ENCODE measurements at regions not wholly inside any gene's neighbourhood (a gene's known extent, or its start where the extent isn't known, plus 50 kb on each side); places are given as distances from the start of the nearest gene placed in this dataset.

DNA sequence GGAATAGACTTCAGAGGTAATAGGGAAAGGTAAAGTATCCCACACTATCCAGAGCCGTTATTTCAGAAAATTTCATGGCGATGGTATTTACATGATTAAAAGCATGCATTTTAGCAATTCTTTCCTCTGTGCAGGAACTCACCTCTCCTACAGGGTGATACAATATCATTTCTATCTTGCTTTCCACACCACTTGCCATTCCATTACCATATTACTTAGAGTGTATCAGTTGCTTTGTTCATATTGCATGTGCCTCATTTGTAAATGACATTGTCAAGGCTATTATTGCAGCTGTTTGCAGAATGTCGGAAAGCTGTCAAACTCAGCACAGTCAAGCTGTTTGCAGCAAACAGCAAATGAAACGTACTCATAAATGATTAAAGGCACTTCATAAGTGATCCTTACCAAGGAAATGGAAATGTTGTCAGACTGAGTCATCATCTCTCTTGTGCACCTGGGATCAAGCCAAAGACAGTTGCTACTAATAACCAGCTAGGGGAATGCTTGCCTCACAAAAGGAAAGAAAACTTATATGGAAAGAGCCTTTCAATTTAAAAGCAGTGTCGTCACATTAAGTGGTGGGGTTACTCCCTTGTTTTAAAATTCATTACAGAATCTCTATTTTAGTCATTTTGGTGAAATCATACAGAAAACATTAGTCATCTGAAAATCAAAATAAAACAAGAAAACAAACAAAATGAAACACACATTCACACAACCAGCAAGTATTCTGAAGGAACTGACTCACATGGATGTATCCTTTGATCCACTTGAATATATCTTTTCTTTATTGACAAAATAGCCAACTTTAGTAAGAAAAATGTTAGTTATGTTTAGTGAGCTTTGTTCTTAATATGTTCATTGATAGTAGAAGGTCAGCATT is 1064.1 kb upstream of the CNTNAP5 start:
- Histone ChIP-seq H2AFZ (no peak overlapping the region), H3K9ac (no peak overlapping the region), H3K79me2 (ENCODE audit: insufficient read depth) (no peaks in the 10 kb centered on the region), H4K20me1 (ENCODE audit: insufficient read depth) (no peaks in the 10 kb centered on the region), H3K9me3 (ENCODE audit: low read depth) (no peaks in the 10 kb centered on the region), H3K36me3 (ENCODE audit: low read depth) (no peaks in the 10 kb centered on the region), H3K27me3 (replicated peaks; ENCODE audit: insufficient read depth) (no peaks in the 10 kb centered on the region), H3K9me2 (ENCODE audit: insufficient read depth) (no peaks in the 10 kb centered on the region), H3F3A (ENCODE audit: insufficient read depth) (no peaks in the 10 kb centered on the region), H3K4me2 (ENCODE audit: unreplicated experiment) (no peak overlapping the region), H3K4me1 (ENCODE audit: insufficient read depth) (no peaks in the 10 kb centered on the region), H3K27ac (no peak overlapping the region), H3K4me3 (no peak overlapping the region)
- DNase-seq, result peak; percentile 59
- TF ChIP-seq EZH2 (IDR thresholded peaks at IDR 0.05; ENCODE audit: insufficient read depth, poor library complexity, severe bottlenecking) (no peak), EZH2phosphoT487 (IDR thresholded peaks at IDR 0.05; ENCODE audit: insufficient read depth, low read depth) (no peak)
- in situ Hi-C loops (cut with MboI), result no loop called here
- WGBS, 2 experiments (ENCODE audit: low coverage in 1 of 2, low lambda C conversion rate in 2 of 2, missing lambda C conversion rate in 2 of 2), result 26 to 30% methylated on average over 5 of the region's 5 CpGs

DNA sequence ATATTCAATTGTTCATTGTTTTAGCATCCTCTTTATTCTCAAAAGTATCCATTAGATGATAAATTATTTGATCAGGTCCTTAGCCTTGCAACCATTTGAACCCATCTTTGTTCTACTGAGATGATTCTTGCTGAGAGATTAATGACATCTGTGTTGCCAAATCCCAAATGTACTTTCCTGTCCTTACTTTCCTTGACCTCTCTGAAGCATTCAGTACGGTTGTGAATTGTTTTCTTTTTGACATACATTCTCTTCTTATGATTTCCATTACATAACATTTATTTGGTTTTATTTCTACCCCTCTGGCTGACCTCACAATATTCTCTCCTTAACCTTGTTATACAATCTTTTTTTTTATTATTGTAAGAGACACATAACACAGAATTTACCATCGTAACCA is 1058.6 kb upstream of the CNTNAP5 start:
- no peaks in the 10 kb centered on the region for H3K36me3 ChIP-seq (ENCODE audit: low read depth)
- 5 to 13% methylated on average over 2 of the region's 2 CpGs for WGBS, 2 experiments (ENCODE audit: low coverage in 1 of 2, low lambda C conversion rate in 2 of 2, missing lambda C conversion rate in 2 of 2)
- no peak for DNase-seq
- no peak overlapping the region for H3K4me2 ChIP-seq (ENCODE audit: unreplicated experiment)
- in situ Hi-C loops (cut with MboI), result no loop called here
- H3K4me3 ChIP-seq, result no peak overlapping the region
- TF ChIP-seq EZH2 (IDR thresholded peaks at IDR 0.05; ENCODE audit: insufficient read depth, poor library complexity, severe bottlenecking) (no peak), EZH2phosphoT487 (IDR thresholded peaks at IDR 0.05; ENCODE audit: insufficient read depth, low read depth) (no peak)
- H3K9me2 ChIP-seq (ENCODE audit: insufficient read depth), result no peaks in the 10 kb centered on the region
- no peaks in the 10 kb centered on the region for H3K4me1 ChIP-seq (ENCODE audit: insufficient read depth)
- H3K9ac ChIP-seq, result no peak overlapping the region
- H3K9me3 ChIP-seq (ENCODE audit: low read depth), result no peaks in the 10 kb centered on the region
- no peak overlapping the region for H3K27ac ChIP-seq
- H3F3A ChIP-seq (ENCODE audit: insufficient read depth), result no peaks in the 10 kb centered on the region
- H2AFZ ChIP-seq, result no peak overlapping the region
- no peaks in the 10 kb centered on the region for H4K20me1 ChIP-seq (ENCODE audit: insufficient read depth)
- H3K79me2 ChIP-seq (ENCODE audit: insufficient read depth), result no peaks in the 10 kb centered on the region
- H3K27me3 ChIP-seq (replicated peaks; ENCODE audit: insufficient read depth), result no peaks in the 10 kb centered on the region

DNA sequence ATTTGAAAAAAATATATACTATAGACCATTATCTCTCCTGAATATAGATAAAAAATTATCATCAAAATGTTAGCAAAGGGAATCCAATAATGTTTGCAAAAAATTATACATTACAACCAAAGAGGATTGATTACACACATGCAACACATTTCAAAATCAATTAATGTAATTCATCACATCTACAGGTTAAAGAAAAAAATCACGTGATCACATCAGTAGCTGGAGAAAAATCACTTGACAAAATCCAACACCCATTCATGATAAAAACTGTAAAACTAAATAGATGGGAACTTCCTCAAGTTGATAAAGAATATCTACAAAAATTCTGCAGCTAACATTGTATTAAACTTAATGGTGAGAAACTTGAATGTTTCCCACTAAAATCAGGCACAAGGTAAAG is 1047.5 kb upstream of the CNTNAP5 start:
- no peak for TF ChIP-seq EZH2phosphoT487 (IDR thresholded peaks at IDR 0.05; ENCODE audit: insufficient read depth, low read depth)
- TF ChIP-seq EZH2 (IDR thresholded peaks at IDR 0.05; ENCODE audit: insufficient read depth, poor library complexity, severe bottlenecking), result no peak
- H3K4me1 ChIP-seq (ENCODE audit: insufficient read depth), result no peaks in the 10 kb centered on the region
- DNase-seq, result no peak
- H3K9me2 ChIP-seq (ENCODE audit: insufficient read depth), result no peaks in the 10 kb centered on the region
- no peak overlapping the region for H2AFZ ChIP-seq
- in situ Hi-C loops (cut with MboI), result no loop called here
- H3K27ac ChIP-seq, result no peak overlapping the region
- H3K4me2 ChIP-seq (ENCODE audit: unreplicated experiment), result no peak overlapping the region
- WGBS, 2 experiments (ENCODE audit: low coverage in 1 of 2, low lambda C conversion rate in 2 of 2, missing lambda C conversion rate in 2 of 2), result 0% methylated on average over 1 of the region's 1 CpG
- no peaks in the 10 kb centered on the region for H3K36me3 ChIP-seq (ENCODE audit: low read depth)
- H3K9me3 ChIP-seq (ENCODE audit: low read depth), result no peaks in the 10 kb centered on the region
- no peaks in the 10 kb centered on the region for H3K79me2 ChIP-seq (ENCODE audit: insufficient read depth)
- H3F3A ChIP-seq (ENCODE audit: insufficient read depth), result no peaks in the 10 kb centered on the region
- H4K20me1 ChIP-seq (ENCODE audit: insufficient read depth), result no peaks in the 10 kb centered on the region
- H3K9ac ChIP-seq, result no peak overlapping the region
- no peaks in the 10 kb centered on the region for H3K27me3 ChIP-seq (replicated peaks; ENCODE audit: insufficient read depth)
- no peak overlapping the region for H3K4me3 ChIP-seq

DNA sequence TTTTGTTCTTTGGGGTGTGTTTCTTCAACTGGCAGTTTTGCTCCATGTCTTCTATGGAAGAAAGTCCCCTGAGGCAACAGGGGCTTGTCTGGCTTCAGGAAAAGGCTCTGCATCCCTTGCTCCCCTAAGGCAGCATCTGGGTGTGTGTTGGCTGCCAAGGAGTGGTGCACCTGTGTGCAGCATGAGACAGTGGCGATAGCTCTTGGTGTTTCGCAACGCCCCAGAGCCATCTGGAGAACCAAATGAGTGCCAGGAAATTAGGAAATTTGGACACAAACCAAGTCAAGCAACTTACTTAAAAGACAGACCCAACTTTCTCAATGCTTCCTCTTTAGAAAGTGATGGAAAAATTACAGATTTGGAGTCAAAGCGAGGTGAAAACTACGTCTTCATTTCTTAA is 1044.4 kb upstream of the CNTNAP5 start:
- H3K27ac ChIP-seq, result no peak overlapping the region

More for the DNA sequence above, 1044.4 kb upstream of the CNTNAP5 start:
- H3K79me2 ChIP-seq (ENCODE audit: insufficient read depth), result no peaks in the 10 kb centered on the region
- H3K4me3 ChIP-seq, result no peak overlapping the region
- in situ Hi-C loops (cut with MboI), result no loop called here
- TF ChIP-seq EZH2phosphoT487 (IDR thresholded peaks at IDR 0.05; ENCODE audit: insufficient read depth, low read depth) (no peak), EZH2 (IDR thresholded peaks at IDR 0.05; ENCODE audit: insufficient read depth, poor library complexity, severe bottlenecking) (no peak)
- no peaks in the 10 kb centered on the region for H3K9me3 ChIP-seq (ENCODE audit: low read depth)
- no peaks in the 10 kb centered on the region for H3K9me2 ChIP-seq (ENCODE audit: insufficient read depth)
- no peaks in the 10 kb centered on the region for H3K27me3 ChIP-seq (replicated peaks; ENCODE audit: insufficient read depth)
- no peaks in the 10 kb centered on the region for H3K36me3 ChIP-seq (ENCODE audit: low read depth)
- H4K20me1 ChIP-seq (ENCODE audit: insufficient read depth), result no peaks in the 10 kb centered on the region
- H3K9ac ChIP-seq, result no peak overlapping the region
- H3F3A ChIP-seq (ENCODE audit: insufficient read depth), result no peaks in the 10 kb centered on the region
- DNase-seq, result no peak
- H2AFZ ChIP-seq, result no peak overlapping the region
- H3K4me1 ChIP-seq (ENCODE audit: insufficient read depth), result no peaks in the 10 kb centered on the region
- no peak overlapping the region for H3K4me2 ChIP-seq (ENCODE audit: unreplicated experiment)
- 13 to 21% methylated on average over 5 of the region's 5 CpGs for WGBS, 2 experiments (ENCODE audit: low coverage in 1 of 2, low lambda C conversion rate in 2 of 2, missing lambda C conversion rate in 2 of 2)
